ENCODE measurements at regions not wholly inside any gene's neighbourhood (a gene's known extent, or its start where the extent isn't known, plus 50 kb on each side); places are given as distances from the start of the nearest gene placed in this dataset.

- TF ChIP-seq CTCF (IDR thresholded peaks at IDR 0.05; ENCODE audit: low read depth, low read length, poor library complexity, severe bottlenecking) = no peak
- TF ChIP-seq EZH2phosphoT487 (IDR thresholded peaks at IDR 0.05; ENCODE audit: borderline replicate concordance, low read length) = no peak
Observed at GRCh38 chrX:65948103-65948502, 91.8 kb downstream of the VSIG4 start.
